ENCODE measurements at regions not wholly inside any gene's neighbourhood (a gene's known extent, or its start where the extent isn't known, plus 50 kb on each side); places are given as distances from the start of the nearest gene placed in this dataset.

GRCh38 chr2:3024401-3024935 is 353.1 kb downstream of the EIPR1 start:
- H3K36me3 ChIP-seq (replicated peaks in 1 of 2; ENCODE audit: control extremely low read depth in 1 of 2, control insufficient read depth in 1 of 2, extremely low read depth in 1 of 2, insufficient read depth in 2 of 2, low read length in 1 of 2): no peaks in the 10 kb centered on the region
- H3K9me3 ChIP-seq (ENCODE audit: control extremely low read depth in 1 of 3, control insufficient read depth in 2 of 3, insufficient read depth in 1 of 3, low read length in 2 of 3): peaks cover 0 to 8% (median 0%) of the 10 kb centered on the region in 3 donors
- POLR2A ChIA-PET: no interaction called here
- H3K27ac ChIP-seq (ENCODE audit: low read length in 2 of 2): no peak overlapping the region
- no peak for DNase-seq
- intact Hi-C loops (cut with micrococcal nuclease): no loop called here
- Mint-ChIP-seq H3K9me3 (ENCODE audit: insufficient read depth) (no peaks in the 10 kb centered on the region), H3K27me3 (peaks cover 13% of the 10 kb centered on the region), H3K4me1 (no peaks in the 10 kb centered on the region), H3K4me3 (no peak overlapping the region), H3K27ac (no peak overlapping the region)
- no peaks in the 10 kb centered on the region for H3K79me2 ChIP-seq (ENCODE audit: control insufficient read depth, insufficient read depth, low read length)
- H3K4me2 ChIP-seq (replicated peaks; ENCODE audit: low read depth, low read length, poor library complexity, severe bottlenecking): no peak overlapping the region
- H3K4me1 ChIP-seq (ENCODE audit: control insufficient read depth in 2 of 2, insufficient read depth in 2 of 2, low read length in 2 of 2): no peaks in the 10 kb centered on the region
- H3K27me3 ChIP-seq (replicated peaks in 1 of 4; ENCODE audit: control extremely low read depth in 1 of 4, control insufficient read depth in 3 of 4, insufficient read depth in 4 of 4, low read length in 3 of 4): no peaks in the 10 kb centered on the region
- WGBS (ENCODE audit: insufficient coverage): 82% methylated on average over 10 of the region's 10 CpGs
- CTCF ChIA-PET: no interaction called here
- ATAC-seq (ENCODE audit: low read depth): no peak
- no peak overlapping the region for H3K9ac ChIP-seq (ENCODE audit: low read length)
- no peaks in the 10 kb centered on the region for H4K20me1 ChIP-seq (ENCODE audit: control insufficient read depth, insufficient read depth, low read length, poor library complexity, severe bottlenecking)
- TF ChIP-seq, protein P1, sequence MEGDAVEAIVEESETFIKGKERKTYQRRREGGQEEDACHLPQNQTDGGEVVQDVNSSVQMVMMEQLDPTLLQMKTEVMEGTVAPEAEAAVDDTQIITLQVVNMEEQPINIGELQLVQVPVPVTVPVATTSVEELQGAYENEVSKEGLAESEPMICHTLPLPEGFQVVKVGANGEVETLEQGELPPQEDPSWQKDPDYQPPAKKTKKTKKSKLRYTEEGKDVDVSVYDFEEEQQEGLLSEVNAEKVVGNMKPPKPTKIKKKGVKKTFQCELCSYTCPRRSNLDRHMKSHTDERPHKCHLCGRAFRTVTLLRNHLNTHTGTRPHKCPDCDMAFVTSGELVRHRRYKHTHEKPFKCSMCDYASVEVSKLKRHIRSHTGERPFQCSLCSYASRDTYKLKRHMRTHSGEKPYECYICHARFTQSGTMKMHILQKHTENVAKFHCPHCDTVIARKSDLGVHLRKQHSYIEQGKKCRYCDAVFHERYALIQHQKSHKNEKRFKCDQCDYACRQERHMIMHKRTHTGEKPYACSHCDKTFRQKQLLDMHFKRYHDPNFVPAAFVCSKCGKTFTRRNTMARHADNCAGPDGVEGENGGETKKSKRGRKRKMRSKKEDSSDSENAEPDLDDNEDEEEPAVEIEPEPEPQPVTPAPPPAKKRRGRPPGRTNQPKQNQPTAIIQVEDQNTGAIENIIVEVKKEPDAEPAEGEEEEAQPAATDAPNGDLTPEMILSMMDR (IDR thresholded peaks at IDR 0.05): no peak
- TF ChIP-seq EZH2 (IDR thresholded peaks at IDR 0.05; ENCODE audit: borderline replicate concordance, insufficient read depth, low read depth, low read length, poor library complexity, severe bottlenecking): no peak
- H2AFZ ChIP-seq (ENCODE audit: insufficient read depth, low read depth, low read length, poor library complexity, severe bottlenecking): no peak overlapping the region
- no peak overlapping the region for H3K4me3 ChIP-seq (ENCODE audit: control extremely low read depth in 1 of 5, extremely low read depth in 1 of 5, insufficient read depth in 1 of 5, low read depth in 2 of 5, low read length in 4 of 5)

GRCh38 chr2:3023531-3023930 is 354.1 kb downstream of the EIPR1 start:
- POLR2A ChIA-PET: no interaction called here
- Mint-ChIP-seq H3K4me1 (no peaks in the 10 kb centered on the region), H3K27ac (no peak overlapping the region), H3K27me3 (peaks cover 13% of the 10 kb centered on the region), H3K4me3 (no peak overlapping the region), H3K9me3 (ENCODE audit: insufficient read depth) (peaks cover under 1% of the 10 kb centered on the region)
- DNase-seq (no peak), ATAC-seq (ENCODE audit: low read depth) (no peak)
- Histone ChIP-seq H3K27ac (ENCODE audit: low read length in 2 of 2) (no peak overlapping the region), H4K20me1 (ENCODE audit: control insufficient read depth, insufficient read depth, low read length, poor library complexity, severe bottlenecking) (no peaks in the 10 kb centered on the region), H3K4me3 (ENCODE audit: control extremely low read depth in 1 of 5, extremely low read depth in 1 of 5, insufficient read depth in 1 of 5, low read depth in 2 of 5, low read length in 4 of 5) (no peak overlapping the region), H3K9ac (ENCODE audit: low read length) (no peak overlapping the region), H2AFZ (ENCODE audit: insufficient read depth, low read depth, low read length, poor library complexity, severe bottlenecking) (no peak overlapping the region), H3K27me3 (replicated peaks in 1 of 4; ENCODE audit: control extremely low read depth in 1 of 4, control insufficient read depth in 3 of 4, insufficient read depth in 4 of 4, low read length in 3 of 4) (no peaks in the 10 kb centered on the region), H3K79me2 (ENCODE audit: control insufficient read depth, insufficient read depth, low read length) (no peaks in the 10 kb centered on the region), H3K36me3 (replicated peaks in 1 of 2; ENCODE audit: control extremely low read depth in 1 of 2, control insufficient read depth in 1 of 2, extremely low read depth in 1 of 2, insufficient read depth in 2 of 2, low read length in 1 of 2) (no peaks in the 10 kb centered on the region), H3K9me3 (ENCODE audit: control extremely low read depth in 1 of 3, control insufficient read depth in 2 of 3, insufficient read depth in 1 of 3, low read length in 2 of 3) (peaks cover 0 to 8% (median 0%) of the 10 kb centered on the region in 3 donors), H3K4me2 (replicated peaks; ENCODE audit: low read depth, low read length, poor library complexity, severe bottlenecking) (no peak overlapping the region), H3K4me1 (ENCODE audit: control insufficient read depth in 2 of 2, insufficient read depth in 2 of 2, low read length in 2 of 2) (no peaks in the 10 kb centered on the region)
- TF ChIP-seq EZH2 (IDR thresholded peaks at IDR 0.05; ENCODE audit: borderline replicate concordance, insufficient read depth, low read depth, low read length, poor library complexity, severe bottlenecking): no peak
- TF ChIP-seq, protein P1 (IDR thresholded peaks at IDR 0.05): no peak
- intact Hi-C loops (cut with micrococcal nuclease): no loop called here
- CTCF ChIA-PET: no interaction called here
- WGBS (ENCODE audit: insufficient coverage): 84% methylated on average over 7 of the region's 7 CpGs
